HEK293T (cell line): ENCODE measurements at regions not wholly inside any gene's neighbourhood (a gene's known extent, or its start where the extent isn't known, plus 50 kb on each side); places are given as distances from the start of the nearest gene placed in this dataset.

Experiments
- ARNT ChIP-seq: fragments of 450-650 bp; IDR thresholded peaks from 2 replicates; pipeline ENCODE4 v1.6.1; 2017; ENCODE audit warnings: mild to moderate bottlenecking
- BHLHE40 ChIP-seq: fragments of 450-650 bp; IDR thresholded peaks from 2 replicates; pipeline ENCODE4 v1.6.1; 2016; ENCODE audit warnings: mild to moderate bottlenecking, moderate library complexity, borderline replicate concordance
- ELF4 ChIP-seq: fragments of 450-650 bp; IDR thresholded peaks from 2 replicates; pipeline ENCODE4 v1.6.1; 2017; ENCODE audit warnings: antibody characterized with exemption
- FOXA1 ChIP-seq: fragments of 450-650 bp; IDR thresholded peaks from 2 replicates; pipeline ENCODE4 v1.6.1; 2016; ENCODE audit warnings: mild to moderate bottlenecking
- FOXK2 ChIP-seq: fragments of 450-650 bp; IDR thresholded peaks from 2 replicates; pipeline ENCODE4 v1.6.1; 2016; ENCODE audit warnings: mild to moderate bottlenecking
- FOXM1 ChIP-seq: fragments of 450-650 bp; IDR thresholded peaks from 2 replicates; pipeline ENCODE4 v1.6.1; 2017; ENCODE audit warnings: mild to moderate bottlenecking, borderline replicate concordance
- HDGF ChIP-seq: fragments of 450-650 bp; IDR thresholded peaks from 2 replicates; pipeline ENCODE4 v1.6.1; 2017; ENCODE audit warnings: antibody characterized with exemption, borderline replicate concordance
- L3MBTL2 ChIP-seq: fragments of 450-650 bp; conservative IDR thresholded peaks from 2 replicates; pipeline ENCODE4 v1.6.1; 2016; ENCODE audit warnings: mild to moderate bottlenecking
- NFRKB ChIP-seq: fragments of 450-650 bp; IDR thresholded peaks from 2 replicates; pipeline ENCODE4 v1.6.1; 2016; ENCODE audit warnings: mild to moderate bottlenecking, moderate library complexity
- PKNOX1 ChIP-seq: fragments of 450-650 bp; IDR thresholded peaks from 2 replicates; pipeline ENCODE4 v1.6.1; 2016
- SP1 ChIP-seq: fragments of 450-650 bp; IDR thresholded peaks from 2 replicates; pipeline ENCODE4 v1.6.1; 2017
- SUZ12 ChIP-seq: fragments of 450-650 bp; IDR thresholded peaks from 2 replicates; pipeline ENCODE4 v1.6.1; 2016; ENCODE audit warnings: mild to moderate bottlenecking
- TARDBP ChIP-seq: fragments of 450-650 bp; IDR thresholded peaks from 2 replicates; pipeline ENCODE4 v1.6.1; 2016
- ZNF384 ChIP-seq: fragments of 450-650 bp; IDR thresholded peaks from 2 replicates; pipeline ENCODE4 v1.6.1; 2016

GRCh38 chr10:21315645-21316220, 209.7 kb downstream of the SKIDA1 start:
- no peak for TF ChIP-seq HDGF
- TF ChIP-seq SP1 = no peak
- no peak for TF ChIP-seq FOXA1
- no peak for TF ChIP-seq BHLHE40
- TF ChIP-seq PKNOX1 = no peak
- TF ChIP-seq ZNF384 = no peak
- no peak for TF ChIP-seq ARNT
- no peak for TF ChIP-seq FOXM1
- no peak for TF ChIP-seq TARDBP
- TF ChIP-seq NFRKB = no peak
- no peak for TF ChIP-seq FOXK2
- no peak for TF ChIP-seq SUZ12
- no peak for TF ChIP-seq L3MBTL2
- TF ChIP-seq ELF4 = no peak
